SK-N-SH (cell line): ENCODE measurements at regions not wholly inside any gene's neighbourhood (a gene's known extent, or its start where the extent isn't known, plus 50 kb on each side); places are given as distances from the start of the nearest gene placed in this dataset.

Source experiments
- CTCF ChIP-seq: fragments of 200-600 bp; sonication (generic); IDR thresholded peaks from 2 replicates; pipeline ENCODE4 v1.6.1; 2017; ENCODE audit warnings: antibody characterized with exemption, mild to moderate bottlenecking, moderate library complexity
- EP300 ChIP-seq, 2 experiments: IDR thresholded peaks; 2 replicates each; pipeline versions ENCODE4 v1.4.0 to v1.6.1; 2012; ENCODE audit warnings: borderline replicate concordance in 1 of 2, low read depth in 1 of 2, low read length in 1 of 2
- GABPA ChIP-seq: IDR thresholded peaks from 2 replicates; pipeline ENCODE4 v1.4.0; 2012; ENCODE audit warnings: low read depth, mild to moderate bottlenecking
- MAX ChIP-seq: IDR thresholded peaks from 2 replicates; pipeline ENCODE4 v1.4.0; 2012; ENCODE audit warnings: low read depth
- PBX3 ChIP-seq: IDR thresholded peaks from 2 replicates; pipeline ENCODE4; 2012
- POLR2AphosphoS5 ChIP-seq: IDR thresholded peaks from 2 replicates; pipeline ENCODE4 v1.6.1; 2012; ENCODE audit warnings: low read depth, low read length
- RCOR1 ChIP-seq: fragments of 150-350 bp; IDR thresholded peaks from 2 replicates; pipeline ENCODE4 v1.6.1; 2017; ENCODE audit warnings: antibody characterized with exemption, low read length
- REST ChIP-seq: IDR thresholded peaks from 2 replicates; pipeline ENCODE4 v1.6.1; 2012; ENCODE audit warnings: mild to moderate bottlenecking, low read depth, low read length, moderate library complexity
- SIN3A ChIP-seq: IDR thresholded peaks from 2 replicates; pipeline ENCODE4 v1.6.1; 2012; ENCODE audit warnings: low read depth, mild to moderate bottlenecking, low read length, moderate library complexity, borderline replicate concordance
- TCF12 ChIP-seq: IDR thresholded peaks from 2 replicates; pipeline ENCODE4 v1.4.0; 2012
- USF2 ChIP-seq: fragments of 150-350 bp; IDR thresholded peaks from 2 replicates; pipeline ENCODE4 v1.6.1; 2017; ENCODE audit warnings: antibody characterized with exemption, low read length, low read depth, borderline replicate concordance
- YY1 ChIP-seq: IDR thresholded peaks from 2 replicates; pipeline ENCODE4 v1.4.0; 2012; ENCODE audit warnings: low read depth, mild to moderate bottlenecking

- no peak for TF ChIP-seq CTCF
- TF ChIP-seq MAX: no peak
- TF ChIP-seq EP300 (IDR thresholded peaks at IDR 0.05; ENCODE audit: borderline replicate concordance in 1 of 2, low read depth in 1 of 2, low read length in 1 of 2): no peak
- TF ChIP-seq SIN3A: no peak
- TF ChIP-seq GABPA: no peak
- no peak for TF ChIP-seq REST
- no peak for TF ChIP-seq TCF12
- TF ChIP-seq USF2: no peak
- no peak for TF ChIP-seq POLR2AphosphoS5
- TF ChIP-seq PBX3: no peak
- TF ChIP-seq RCOR1: no peak
- TF ChIP-seq YY1: no peak
Measured at GRCh38 chr9:93807166-93808074, 147.7 kb downstream of the BARX1 start.
